Cerebellar cortex (tissue), 1 donor: ENCODE measurements at regions not wholly inside any gene's neighbourhood (a gene's known extent, or its start where the extent isn't known, plus 50 kb on each side); places are given as distances from the start of the nearest gene placed in this dataset.

Source experiments
- DNase-seq: peaks from one replicate; pipeline ENCODE4 v3.0.0-alpha.2; 2015; ENCODE audit warnings: low spot score

DNA sequence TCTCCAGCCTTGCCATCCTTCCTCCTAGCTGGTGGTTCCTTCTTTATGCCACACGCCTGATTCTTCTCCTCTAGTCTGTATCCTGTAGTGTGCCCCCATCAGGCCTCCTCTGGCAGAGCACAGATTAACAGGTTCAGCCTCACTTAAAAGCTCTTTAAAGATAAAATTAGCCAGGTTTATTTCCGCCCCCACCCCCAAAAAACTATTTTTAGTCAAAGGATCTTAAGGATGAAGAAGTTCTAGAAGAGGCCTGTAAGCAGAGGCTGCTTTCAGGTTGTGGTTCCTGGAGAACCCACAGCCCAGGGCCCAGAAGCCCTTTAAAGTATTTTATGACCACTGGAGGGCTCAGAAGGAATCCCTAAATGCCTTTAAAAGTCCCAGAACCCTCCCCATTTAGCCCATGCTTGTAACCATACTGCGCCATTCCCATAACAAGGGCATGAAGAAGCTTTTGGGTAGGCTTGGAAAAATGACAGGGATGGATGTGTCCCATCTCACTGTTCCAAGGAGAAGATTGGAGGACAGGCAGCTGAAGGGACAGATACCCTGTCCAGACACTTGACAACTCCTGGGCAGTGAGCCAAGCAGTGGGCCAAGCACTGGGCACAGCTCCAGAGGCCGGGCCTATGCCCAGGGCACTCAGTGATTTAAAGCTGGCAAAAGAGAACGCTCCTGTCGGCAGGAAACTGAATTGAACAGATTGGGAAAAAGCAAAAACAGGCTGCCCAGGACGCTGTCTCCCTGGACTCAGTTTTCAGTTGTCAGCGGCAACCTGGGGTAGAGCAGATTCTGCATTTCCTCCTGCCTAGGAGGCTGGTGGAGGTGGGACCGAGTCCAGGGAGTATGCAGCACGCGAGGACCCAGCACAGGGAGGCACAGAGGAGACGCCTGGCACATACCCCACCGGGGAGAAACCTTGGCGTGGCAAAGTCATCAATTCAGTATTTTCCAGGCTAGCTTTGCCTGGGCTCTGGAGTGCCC, 106.3 kb upstream of the SSBP2 start:
- peak; percentile 98 for DNase-seq

DNA sequence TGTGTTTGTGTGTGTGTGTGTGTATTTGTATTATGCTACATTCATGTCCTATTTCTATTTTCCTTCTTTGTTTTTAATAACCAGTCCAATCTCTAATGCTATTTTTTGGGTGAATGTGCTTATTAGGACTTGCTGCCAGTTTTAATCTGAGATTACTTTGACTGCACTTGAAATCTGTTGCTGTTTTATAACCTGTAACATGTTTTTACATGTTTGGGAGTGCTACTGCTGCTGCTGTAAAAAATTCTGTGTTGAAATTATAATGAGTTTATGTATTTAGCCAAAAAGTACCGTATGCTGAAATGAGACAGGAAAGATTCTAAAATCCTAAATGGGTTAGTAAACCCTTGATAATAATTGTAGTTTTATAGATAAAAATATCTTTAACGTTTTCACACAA, 104.7 kb upstream of the SSBP2 start:
- peak; percentile 38 for DNase-seq

GRCh38 chr5:81854915-81855314, 104.0 kb upstream of the SSBP2 start:
- DNase-seq = peak; percentile 74

DNA sequence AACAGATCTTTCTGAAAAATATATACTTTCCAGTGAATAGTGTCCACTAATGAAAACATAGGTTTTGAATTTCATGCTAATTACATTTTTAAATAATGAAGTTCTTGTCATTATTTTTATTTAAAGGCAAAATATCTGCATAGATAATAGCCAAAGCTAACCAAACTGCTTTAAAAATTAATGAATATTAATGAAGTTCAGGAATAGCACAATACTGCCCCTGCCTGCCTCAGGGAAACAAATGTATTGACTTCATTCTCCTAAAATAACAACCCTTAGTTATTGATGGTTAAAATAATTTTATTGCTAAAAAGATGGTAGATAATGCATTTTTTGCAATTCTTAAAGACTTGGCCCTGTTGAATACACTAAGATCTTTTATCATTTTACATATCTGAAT, 103.6 kb upstream of the SSBP2 start:
- DNase-seq = no peak

DNA sequence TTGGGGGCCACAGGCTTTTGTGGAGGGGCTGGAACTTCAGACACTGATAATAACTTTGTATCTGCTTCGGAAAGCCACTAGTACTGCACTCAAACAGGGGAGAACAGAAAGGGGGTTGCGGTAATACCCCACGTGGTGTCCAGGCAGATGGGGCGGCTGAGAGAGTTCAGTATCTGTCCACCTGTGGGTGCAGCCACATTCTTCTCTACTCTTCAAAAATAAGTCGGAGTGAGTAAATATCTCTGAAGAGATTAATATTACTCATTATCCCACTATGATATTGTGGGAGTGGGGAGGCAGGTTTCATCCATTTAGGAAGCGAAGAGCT, 102.1 kb upstream of the SSBP2 start:
- DNase-seq = no peak

DNA sequence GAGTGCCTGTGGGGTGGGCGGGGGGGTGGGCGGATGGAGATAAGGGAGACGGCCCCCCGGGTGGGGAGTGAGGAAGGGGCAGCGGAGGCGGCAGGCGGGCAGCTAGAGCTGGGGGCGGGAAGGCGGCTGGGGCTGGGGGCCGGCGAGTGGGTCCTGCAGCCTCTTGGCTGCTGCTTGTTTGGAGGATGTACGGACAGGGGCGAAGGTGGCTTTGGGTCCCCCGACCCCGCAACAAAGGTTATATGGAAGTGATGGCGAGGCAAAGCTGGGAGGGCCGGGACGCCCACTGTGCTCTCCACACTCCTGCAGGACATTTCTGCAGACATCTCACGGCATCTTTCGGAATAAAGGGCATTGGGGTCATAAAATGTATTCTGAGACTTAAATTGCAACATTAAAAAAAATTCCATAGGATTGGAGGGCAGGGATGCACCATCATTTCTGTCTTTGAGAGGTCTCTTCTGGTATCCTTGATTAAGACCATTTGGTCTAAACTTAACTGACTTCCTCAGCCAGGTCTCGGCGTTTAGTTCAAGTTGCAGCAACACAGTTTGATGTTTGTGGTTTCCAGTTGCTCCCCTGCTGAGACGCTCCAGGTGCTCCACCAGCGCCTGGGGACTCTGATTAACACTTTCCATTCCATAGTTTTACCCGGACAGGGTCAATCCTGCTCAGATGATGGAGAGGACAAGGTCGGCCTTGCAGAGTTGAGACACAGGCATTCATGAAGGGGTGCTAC, 101.6 kb upstream of the SSBP2 start:
- DNase-seq = peak; percentile 62

DNA sequence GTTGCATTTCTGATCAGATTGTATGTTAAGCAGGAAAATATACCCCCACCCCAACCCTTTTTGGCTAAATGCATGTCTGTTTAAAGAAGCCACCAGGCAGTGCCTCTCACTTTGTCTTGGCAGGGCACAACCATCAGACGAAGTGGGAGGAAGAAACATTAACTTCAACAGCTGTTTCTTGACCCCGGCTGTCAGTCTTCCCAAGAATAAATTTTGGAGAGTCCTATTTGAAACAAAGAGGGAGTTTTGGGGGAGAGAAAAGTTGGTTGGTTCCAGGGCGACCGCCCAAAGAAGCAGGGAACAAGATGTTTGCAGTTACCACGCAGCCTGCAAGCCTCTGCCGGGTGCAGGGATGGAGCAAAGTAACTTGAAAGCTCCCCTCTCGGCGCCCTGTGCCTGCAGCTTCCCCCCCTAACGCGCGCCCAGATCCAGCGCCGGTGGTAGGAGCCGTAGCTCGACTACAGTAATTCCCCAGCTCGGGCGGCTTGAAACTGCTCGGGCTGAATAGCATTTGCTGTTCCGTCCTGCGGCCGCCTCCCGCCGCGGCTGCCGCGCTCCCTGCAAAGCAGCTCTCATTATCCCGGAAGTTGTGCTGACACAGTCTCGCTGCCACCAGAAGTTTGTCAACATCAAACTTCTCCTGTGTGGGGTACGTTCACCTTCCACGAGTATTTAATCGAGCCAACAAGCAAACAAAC, 100.7 kb upstream of the SSBP2 start:
- peak; percentile 96 for DNase-seq

DNA sequence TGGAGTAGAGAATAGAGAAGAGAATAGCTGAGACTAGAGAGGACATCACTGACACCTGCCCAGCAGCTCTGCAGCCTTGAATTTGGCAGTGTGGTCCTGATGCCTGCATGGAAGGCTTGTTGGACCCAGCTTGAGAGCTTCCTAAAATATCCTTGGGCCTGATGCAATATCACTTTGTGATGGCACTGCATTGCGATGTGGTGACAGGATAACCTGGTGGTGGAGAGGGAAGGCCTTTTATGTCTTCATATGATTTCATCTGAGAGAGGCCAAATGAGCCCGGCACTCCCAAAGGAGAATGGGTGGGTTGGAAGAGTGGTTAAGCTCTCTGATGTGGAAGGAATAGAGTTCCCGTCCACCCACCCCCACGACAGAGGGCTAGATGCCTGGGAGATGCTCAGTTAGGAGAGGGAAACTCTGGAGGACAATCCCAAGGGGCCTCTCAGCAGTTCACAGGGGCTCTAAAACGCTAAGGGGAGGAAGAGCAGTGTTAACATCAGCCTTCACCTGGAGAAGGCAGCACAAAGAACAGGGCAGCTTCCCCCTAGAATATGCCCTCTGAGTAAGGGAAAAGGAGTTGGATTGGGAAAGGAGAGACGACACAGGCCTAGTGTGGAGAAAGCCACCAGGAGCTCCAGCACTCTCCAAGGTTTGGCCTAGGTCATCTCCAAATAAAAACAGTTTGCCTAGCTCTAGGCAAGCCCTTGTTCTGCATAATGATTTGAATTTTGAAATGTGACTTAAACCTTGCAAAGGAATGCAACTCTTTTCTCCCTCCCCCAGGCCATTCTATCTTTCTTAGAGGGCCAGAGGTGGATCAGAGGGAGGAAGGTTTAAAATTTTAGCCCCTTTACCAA, 99.8 kb upstream of the SSBP2 start:
- peak; percentile 38 for DNase-seq

GRCh38 chr5:81849770-81850367, 99.0 kb upstream of the SSBP2 start:
- DNase-seq = no peak

- peak; percentile 56 for DNase-seq
Observed at GRCh38 chr5:81848362-81848880, 97.5 kb upstream of the SSBP2 start.

DNA sequence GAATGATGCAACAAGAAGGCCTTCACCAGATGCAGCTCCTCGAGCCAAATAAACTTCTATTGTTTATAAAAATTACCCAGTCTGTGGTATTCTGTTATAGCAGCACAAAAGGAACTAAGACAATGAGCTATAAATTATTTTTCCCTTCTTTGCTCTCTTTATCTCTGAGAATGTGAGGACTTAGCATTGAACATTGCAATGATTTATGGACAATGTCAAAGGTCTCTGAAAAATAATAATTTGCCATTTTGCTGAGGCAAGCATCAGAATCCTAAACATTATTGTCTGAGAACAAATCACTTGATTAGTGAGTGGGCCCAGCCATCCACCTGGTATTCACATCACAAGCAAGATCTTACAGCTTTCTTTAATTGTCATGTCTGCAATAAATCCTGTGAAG, 95.4 kb upstream of the SSBP2 start:
- no peak for DNase-seq

GRCh38 chr5:81843845-81844244, 92.9 kb upstream of the SSBP2 start:
- DNase-seq = no peak

DNA sequence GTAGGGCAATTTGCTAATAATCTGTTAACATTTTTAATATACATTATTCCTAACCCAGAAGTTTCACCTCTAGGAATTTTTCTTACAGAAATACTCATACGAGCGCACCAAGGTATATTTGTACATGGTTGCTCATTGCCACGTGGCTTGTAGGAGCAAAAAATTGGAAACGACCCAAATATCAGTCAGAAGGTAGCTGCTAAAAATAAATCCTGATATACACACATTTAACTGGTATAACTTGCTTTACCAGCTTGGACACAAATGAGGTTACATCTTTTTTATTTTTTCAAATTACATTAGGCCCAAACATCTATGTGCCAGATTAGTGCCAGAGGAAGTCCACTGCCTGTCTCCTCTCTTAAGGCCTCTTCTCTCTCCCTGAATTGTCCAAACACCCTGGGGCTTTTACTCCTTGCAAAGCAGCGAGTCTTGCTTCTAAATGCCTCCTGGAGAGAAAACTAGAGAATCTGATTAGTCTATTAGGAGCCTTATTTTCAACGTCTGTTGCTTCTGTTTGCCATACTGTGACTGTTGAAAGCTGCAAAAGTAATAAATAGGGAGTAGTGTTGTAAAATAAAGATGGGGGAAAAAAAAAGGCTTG, 92.0 kb upstream of the SSBP2 start:
- DNase-seq = peak; percentile 29

GRCh38 chr5:81839034-81839433, 88.1 kb upstream of the SSBP2 start:
- DNase-seq = no peak

GRCh38 chr5:81838307-81838906, 87.5 kb upstream of the SSBP2 start:
- DNase-seq = peak; percentile 45

DNA sequence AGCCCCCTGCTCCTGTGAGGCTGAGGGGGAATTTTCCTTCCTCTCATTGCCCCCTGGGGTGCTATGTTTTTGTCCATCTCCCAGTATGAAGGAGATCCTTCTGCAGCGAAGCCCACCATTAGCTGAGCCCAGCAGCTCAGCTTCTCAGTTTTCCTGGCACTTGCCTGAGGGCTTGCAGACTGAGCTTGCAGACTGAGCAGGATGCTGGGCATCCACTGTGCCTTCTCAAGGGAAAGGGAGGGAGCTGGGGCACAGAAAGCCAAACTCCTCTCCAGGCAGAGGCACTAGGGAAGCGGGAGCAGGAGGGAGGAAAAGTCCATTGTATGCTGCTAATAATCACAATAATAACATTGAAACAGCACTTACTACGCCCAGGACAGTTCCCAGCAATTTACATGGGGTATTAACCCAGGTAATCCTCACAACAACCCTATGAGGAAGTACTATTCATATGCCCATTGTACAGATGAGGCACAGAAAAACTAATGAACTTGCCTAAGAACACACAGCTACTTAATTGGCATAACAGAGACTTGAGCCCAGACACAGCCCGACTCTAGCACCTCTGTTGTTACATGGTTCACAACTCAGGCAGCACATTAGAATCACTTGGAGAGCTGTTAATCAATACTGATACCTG, 86.9 kb upstream of the SSBP2 start:
- no peak for DNase-seq

- no peak for DNase-seq
Observed at GRCh38 chr5:81835814-81836367, 85.0 kb upstream of the SSBP2 start.

DNA sequence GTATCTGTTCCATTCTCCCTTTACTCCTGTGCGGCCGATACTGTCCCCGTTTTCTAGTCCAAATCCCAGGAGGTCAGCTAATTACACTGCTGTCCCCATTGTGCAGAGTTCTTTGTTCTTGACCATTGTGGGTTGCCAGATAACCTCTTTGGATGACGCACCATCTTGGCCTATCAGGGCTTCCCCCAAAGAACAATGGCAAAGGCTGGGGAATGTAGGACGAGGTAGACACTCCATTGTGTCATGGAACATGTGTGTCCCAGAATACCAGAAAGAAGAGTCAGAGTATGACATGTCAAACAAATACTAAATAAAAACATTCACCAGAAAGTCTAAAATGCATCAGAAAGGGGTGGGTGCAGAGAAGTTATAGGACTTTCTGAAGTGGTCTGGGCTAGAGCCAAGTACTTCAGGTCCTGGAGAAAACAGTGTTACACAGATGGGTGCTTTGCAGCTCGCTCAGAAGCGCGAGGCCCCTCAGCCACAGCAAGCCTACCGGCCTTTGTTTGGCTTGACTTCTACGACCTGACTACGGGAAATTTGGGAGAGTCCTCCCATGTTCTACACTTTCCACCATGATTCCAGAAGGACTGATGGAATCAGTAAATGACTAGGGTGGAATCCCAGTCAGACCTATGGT, 83.2 kb upstream of the SSBP2 start:
- no peak for DNase-seq

DNA sequence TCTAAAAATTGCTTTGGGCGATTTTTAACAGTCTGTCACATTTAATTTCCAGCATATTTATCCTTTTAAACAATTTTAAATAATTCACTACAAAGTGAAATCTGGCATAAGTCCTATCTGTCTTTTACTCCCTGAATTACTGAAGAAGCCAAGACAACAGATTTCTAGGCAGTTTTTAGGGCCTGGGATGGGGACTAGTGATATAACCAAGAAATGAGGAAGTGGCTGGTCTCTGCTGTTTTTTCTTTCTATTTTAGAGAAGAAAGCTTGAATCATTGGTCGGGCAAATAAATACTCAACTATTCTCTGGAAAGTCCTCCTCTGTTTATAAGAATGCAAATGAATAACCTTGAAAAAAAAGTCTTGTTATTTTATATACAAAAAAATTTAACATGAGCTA, 79.7 kb upstream of the SSBP2 start:
- DNase-seq = no peak
